ENCODE measurements at regions not wholly inside any gene's neighbourhood (a gene's known extent, or its start where the extent isn't known, plus 50 kb on each side); places are given as distances from the start of the nearest gene placed in this dataset.

DNA sequence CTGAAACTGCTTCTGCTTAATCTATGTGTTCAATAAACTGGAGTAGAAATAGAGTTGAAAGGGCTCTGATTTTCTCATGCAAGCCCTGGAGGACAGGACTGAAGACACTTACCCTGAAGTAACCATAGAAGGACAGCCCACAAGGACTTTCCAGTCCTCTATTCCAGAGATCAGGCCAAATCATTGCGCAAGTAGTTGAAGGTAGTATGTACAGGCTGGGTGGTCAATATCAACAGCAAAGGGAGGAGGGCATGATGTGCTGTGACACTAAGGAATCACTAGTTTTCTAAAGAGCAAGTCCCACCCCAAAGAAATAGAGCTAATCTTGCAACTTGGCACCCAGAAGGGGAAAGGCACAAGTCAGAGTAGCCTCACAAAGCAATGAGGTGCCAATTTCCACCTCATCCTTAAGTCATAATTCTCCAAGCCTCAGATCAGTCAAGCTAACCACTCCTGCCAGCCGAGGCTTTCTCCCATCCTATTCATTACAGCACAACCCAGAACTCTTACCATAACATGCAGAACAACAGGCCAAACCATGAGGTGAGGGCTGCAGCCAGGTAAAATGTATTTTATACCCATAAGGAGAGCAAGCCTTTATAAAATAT lies 533.5 kb downstream of the TNS1 start (continued):
- no peak for TF ChIP-seq NFIC (IDR thresholded peaks at IDR 0.05; ENCODE audit: low read depth, low read length)
- TF ChIP-seq KLF5 (IDR thresholded peaks at IDR 0.05; ENCODE audit: partially characterized antibody): no peak
- TF ChIP-seq NBN (IDR thresholded peaks at IDR 0.05): no peak
- no peak for TF ChIP-seq IKZF2 (IDR thresholded peaks at IDR 0.05)
- no peak for TF ChIP-seq RCOR1 (conservative IDR thresholded peaks at IDR 0.05; ENCODE audit: low read depth, low read length)
- TF ChIP-seq NFXL1 (IDR thresholded peaks at IDR 0.05; ENCODE audit: borderline replicate concordance): no peak
- no peak for TF ChIP-seq SMAD5 (IDR thresholded peaks at IDR 0.05; ENCODE audit: low read depth)
- no peak for TF ChIP-seq HDGF (IDR thresholded peaks at IDR 0.05)
- TF ChIP-seq POLR2A (IDR thresholded peaks at IDR 0.05; ENCODE audit: low read depth, low read length): no peak
- TF ChIP-seq, protein P1, sequence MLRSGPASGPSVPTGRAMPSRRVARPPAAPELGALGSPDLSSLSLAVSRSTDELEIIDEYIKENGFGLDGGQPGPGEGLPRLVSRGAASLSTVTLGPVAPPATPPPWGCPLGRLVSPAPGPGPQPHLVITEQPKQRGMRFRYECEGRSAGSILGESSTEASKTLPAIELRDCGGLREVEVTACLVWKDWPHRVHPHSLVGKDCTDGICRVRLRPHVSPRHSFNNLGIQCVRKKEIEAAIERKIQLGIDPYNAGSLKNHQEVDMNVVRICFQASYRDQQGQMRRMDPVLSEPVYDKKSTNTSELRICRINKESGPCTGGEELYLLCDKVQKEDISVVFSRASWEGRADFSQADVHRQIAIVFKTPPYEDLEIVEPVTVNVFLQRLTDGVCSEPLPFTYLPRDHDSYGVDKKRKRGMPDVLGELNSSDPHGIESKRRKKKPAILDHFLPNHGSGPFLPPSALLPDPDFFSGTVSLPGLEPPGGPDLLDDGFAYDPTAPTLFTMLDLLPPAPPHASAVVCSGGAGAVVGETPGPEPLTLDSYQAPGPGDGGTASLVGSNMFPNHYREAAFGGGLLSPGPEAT (IDR thresholded peaks at IDR 0.05; ENCODE audit: low read depth): no peak

GRCh38 chr2:217468042-217468830 lies 534.6 kb downstream of the TNS1 start:
- ChIA-PET SMC1A (ENCODE audit: uncharacterized antibody, unreplicated experiment) (no interaction called here), CTCF (interaction anchor here (1.0 kb wide), 1 partner anchor 20 kb away, joined by 3 read pairs; no protein-coding TSS in a partner anchor), RAD21 (ENCODE audit: unreplicated experiment) (no interaction called here), POLR2A (no interaction called here)
- Histone ChIP-seq H3K27me3 (replicated peaks in 1 of 2; ENCODE audit: control insufficient read depth in 2 of 2, insufficient read depth in 2 of 2, low read length in 1 of 2) (no peaks in the 10 kb centered on the region), H3K36me3 (ENCODE audit: control insufficient read depth in 2 of 2, insufficient read depth in 2 of 2, low read length in 1 of 2) (no peaks in the 10 kb centered on the region), H3K9me3 (replicated peaks; ENCODE audit: control insufficient read depth, insufficient read depth, low read length) (no peaks in the 10 kb centered on the region), H3K9ac (ENCODE audit: control insufficient read depth, insufficient read depth, low read length) (no peak overlapping the region), H3K4me1 (ENCODE audit: control insufficient read depth, insufficient read depth, low read length) (peaks cover 11% of the 10 kb centered on the region), H3K27ac (ENCODE audit: control insufficient read depth, insufficient read depth) (no peak overlapping the region), H3K4me2 (ENCODE audit: control insufficient read depth, insufficient read depth) (no peak overlapping the region), H4K20me1 (ENCODE audit: control insufficient read depth, insufficient read depth) (no peaks in the 10 kb centered on the region), H2AFZ (ENCODE audit: control insufficient read depth, low read depth, low read length) (no peak overlapping the region), H3K79me2 (ENCODE audit: control insufficient read depth, insufficient read depth, low read length) (no peaks in the 10 kb centered on the region), H3K4me3 (no peak overlapping the region)
- 25% methylated on average over 2 of the region's 2 CpGs for WGBS (ENCODE audit: insufficient coverage, insufficient replicate concordance, low lambda C conversion rate, missing lambda C conversion rate)
- no peak for DNase-seq (ENCODE audit: low read depth, low spot score)
- ATAC-seq: no peak
- intact Hi-C loops (cut with micrococcal nuclease; ENCODE audit: unreplicated experiment): no loop called here
- no peak for FAIRE-seq
- in situ Hi-C loops (cut with MboI): no loop called here
- no TSS peak for BruUV-seq (replicated peaks)
- TF ChIP-seq SMC3 (IDR thresholded peaks at IDR 0.05; ENCODE audit: borderline replicate concordance, low read length) (no peak), CHD2 (IDR thresholded peaks at IDR 0.05; ENCODE audit: borderline replicate concordance, low read depth, low read length) (no peak), POLR2A (IDR thresholded peaks at IDR 0.05; ENCODE audit: low read depth, low read length) (no peak), ZBED1 (IDR thresholded peaks at IDR 0.05; ENCODE audit: borderline replicate concordance) (no peak), BRCA1 (IDR thresholded peaks at IDR 0.05; ENCODE audit: low read depth, low read length) (no peak), LARP7 (IDR thresholded peaks at IDR 0.05) (no peak), NR2C2 (IDR thresholded peaks at IDR 0.05; ENCODE audit: borderline replicate concordance, control insufficient read depth, insufficient read length, low read depth) (no peak), ATF2 (IDR thresholded peaks at IDR 0.05; ENCODE audit: low read length) (no peak), HDAC2 (IDR thresholded peaks at IDR 0.05) (no peak), CREB1 (IDR thresholded peaks at IDR 0.05; ENCODE audit: low read depth) (no peak), SIX5 (IDR thresholded peaks at IDR 0.05; ENCODE audit: low read depth, low read length, severe bottlenecking) (no peak), RFX5 (IDR thresholded peaks at IDR 0.05; ENCODE audit: low read depth, low read length) (no peak), MTA2 (IDR thresholded peaks at IDR 0.05; ENCODE audit: low read depth) (no peak), ESRRA (IDR thresholded peaks at IDR 0.05; ENCODE audit: low read length) (no peak), MYC (IDR thresholded peaks at IDR 0.05; ENCODE audit: insufficient read depth, insufficient read length, insufficient replicate concordance, low read length, severe bottlenecking) (no peak), ZNF622 (IDR thresholded peaks at IDR 0.05) (no peak)

Data from GM12878 (cell line).